Neural cell (in vitro differentiated cells): ENCODE measurements at regions not wholly inside any gene's neighbourhood (a gene's known extent, or its start where the extent isn't known, plus 50 kb on each side); places are given as distances from the start of the nearest gene placed in this dataset.

Experiments used
- EZH2 ChIP-seq: fragments of 200-600, 300-800 bp; shearing (Covaris generic), sonication (generic); IDR thresholded peaks from 2 replicates; pipeline ENCODE4 v1.6.1; 2014; ENCODE audit warnings: antibody characterized with exemption, low read length, borderline replicate concordance, mild to moderate bottlenecking; ENCODE audit not compliant: insufficient read depth, poor library complexity, severe bottlenecking
- SMC3 ChIP-seq: fragments of 450-650 bp; conservative IDR thresholded peaks from 2 replicates; pipeline ENCODE4 v1.6.1; 2014; ENCODE audit warnings: antibody characterized with exemption, mild to moderate bottlenecking, moderate library complexity; ENCODE audit not compliant: poor library complexity
- TF ChIP-seq, protein P1 (sequence below): fragments of 450-650 bp; IDR thresholded peaks from 2 replicates; pipeline ENCODE4 v1.5.1; 2014; ENCODE audit warnings: antibody characterized with exemption, mild to moderate bottlenecking, moderate library complexity; ENCODE audit not compliant: poor library complexity, severe bottlenecking

DNA sequence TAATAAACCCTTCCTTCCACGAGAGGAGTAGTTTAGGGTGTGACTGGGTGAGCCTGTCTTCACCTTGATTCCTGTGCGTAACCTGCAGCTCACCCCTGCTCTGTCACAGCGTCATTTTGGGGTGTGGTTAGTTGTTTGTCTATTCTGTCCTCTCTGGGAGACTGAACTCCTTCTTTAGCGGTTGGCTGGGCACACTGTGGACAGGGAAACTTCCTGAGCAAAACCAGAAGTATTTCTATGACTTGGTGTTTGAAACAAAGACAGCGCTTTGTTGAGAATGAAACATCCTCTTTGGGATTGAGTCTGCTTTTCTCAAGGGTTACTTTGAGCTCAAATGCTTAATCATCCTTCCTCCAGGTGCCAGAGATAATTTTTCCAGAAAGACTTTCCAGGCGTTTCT is 270.7 kb downstream of the HRH4 start:
- no peak for TF ChIP-seq SMC3
- TF ChIP-seq, protein P1, sequence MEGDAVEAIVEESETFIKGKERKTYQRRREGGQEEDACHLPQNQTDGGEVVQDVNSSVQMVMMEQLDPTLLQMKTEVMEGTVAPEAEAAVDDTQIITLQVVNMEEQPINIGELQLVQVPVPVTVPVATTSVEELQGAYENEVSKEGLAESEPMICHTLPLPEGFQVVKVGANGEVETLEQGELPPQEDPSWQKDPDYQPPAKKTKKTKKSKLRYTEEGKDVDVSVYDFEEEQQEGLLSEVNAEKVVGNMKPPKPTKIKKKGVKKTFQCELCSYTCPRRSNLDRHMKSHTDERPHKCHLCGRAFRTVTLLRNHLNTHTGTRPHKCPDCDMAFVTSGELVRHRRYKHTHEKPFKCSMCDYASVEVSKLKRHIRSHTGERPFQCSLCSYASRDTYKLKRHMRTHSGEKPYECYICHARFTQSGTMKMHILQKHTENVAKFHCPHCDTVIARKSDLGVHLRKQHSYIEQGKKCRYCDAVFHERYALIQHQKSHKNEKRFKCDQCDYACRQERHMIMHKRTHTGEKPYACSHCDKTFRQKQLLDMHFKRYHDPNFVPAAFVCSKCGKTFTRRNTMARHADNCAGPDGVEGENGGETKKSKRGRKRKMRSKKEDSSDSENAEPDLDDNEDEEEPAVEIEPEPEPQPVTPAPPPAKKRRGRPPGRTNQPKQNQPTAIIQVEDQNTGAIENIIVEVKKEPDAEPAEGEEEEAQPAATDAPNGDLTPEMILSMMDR = no peak
- TF ChIP-seq EZH2 = no peak
